Mucosa of descending colon (tissue), 3 donors: ENCODE measurements at regions not wholly inside any gene's neighbourhood (a gene's known extent, or its start where the extent isn't known, plus 50 kb on each side); places are given as distances from the start of the nearest gene placed in this dataset.
"Not testable (repeated sequence)": the region's sequence is repeated elsewhere in the genome, so short reads cannot be mapped to it uniquely, and the experiment has no call there.

Experiments used
- ATAC-seq: fragments of 200-7000 bp; cut with Tn5 transposase; one replicate; pipeline ENCODE4 v1.9.1; 2020; ENCODE audit warnings: mild to moderate bottlenecking, moderate library complexity
- DNase-seq, 3 donors: peaks; one replicate each; pipeline ENCODE4 v3.0.0-alpha.2; 2020
- H3K36me3 ChIP-seq: fragments of 200-600 bp; one replicate; pipeline ENCODE4 v1.8.0; 2021; ENCODE audit warnings: low read depth, mild to moderate bottlenecking
- H3K4me1 ChIP-seq: fragments of 200-600 bp; one replicate; pipeline ENCODE4 v1.8.0; 2021; ENCODE audit warnings: low read depth, mild to moderate bottlenecking
- H3K4me3 ChIP-seq: fragments of 200-600 bp; one replicate; pipeline ENCODE4 v1.8.0; 2021; ENCODE audit warnings: mild to moderate bottlenecking
- H3K9me3 ChIP-seq: fragments of 200-600 bp; one replicate; pipeline ENCODE4 v1.8.0; 2021; ENCODE audit warnings: mild to moderate bottlenecking
- intact Hi-C, 2 donors: fragments of 100-400 bp; cut with DNase I in 1 of 2; cut with micrococcal nuclease in 1 of 2; formaldehyde crosslinking; loops; one replicate each; pipeline versions ENCODE4 v1.11.0 to v1.11.1; 2022; cut with DNase I, micrococcal nuclease
- TF ChIP-seq, protein P1 (sequence below): fragments of 200-600 bp; IDR thresholded peaks from one replicate; pipeline ENCODE4 v1.8.0; 2022; ENCODE audit warnings: antibody characterized with exemption, mild to moderate bottlenecking
- donor health status: DM: no; HTN: no; CAD: no; lungs with moderate emphysema.
- donor health status: DM: no; HTN: no; CAD: no.
- donor health status: DM: no; HTN: yes; CAD: no.

DNA sequence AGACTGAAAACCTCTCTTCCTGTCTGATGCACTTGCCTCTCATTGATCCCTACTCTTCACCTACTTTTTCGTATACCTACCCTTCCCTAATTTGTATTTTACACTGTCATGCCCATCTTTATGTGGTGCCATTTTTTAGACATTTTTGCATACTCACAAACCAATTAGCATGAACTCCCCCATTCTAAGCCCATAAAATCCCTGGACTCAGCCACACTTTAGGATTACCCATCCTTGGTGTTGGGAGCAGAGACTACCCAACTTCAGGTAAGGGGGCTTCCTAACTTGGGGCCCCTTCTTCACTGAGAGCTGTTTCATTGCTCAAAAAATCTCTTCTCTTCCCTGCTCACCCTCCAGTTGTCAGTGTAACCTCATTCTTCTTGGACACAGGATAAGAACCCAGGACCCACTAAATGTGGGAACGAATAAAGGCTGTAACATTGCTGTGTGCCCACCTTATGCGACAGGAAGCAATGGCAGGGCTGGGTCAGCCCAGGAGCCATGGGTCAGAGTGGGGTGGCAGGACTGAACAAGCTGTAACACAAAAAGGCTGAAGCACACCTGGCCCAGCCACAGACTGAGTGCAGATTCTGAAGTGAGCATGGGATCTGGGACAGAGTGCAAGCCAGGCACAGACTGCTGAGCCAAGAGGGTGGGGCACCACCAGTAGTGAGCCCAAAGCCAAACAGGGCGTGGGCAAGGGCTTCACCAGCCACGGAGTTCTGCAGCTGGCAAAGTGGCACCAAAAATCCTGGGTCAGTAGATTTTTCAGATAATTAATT lies 789.1 kb upstream of the HS3ST5 start:
- TF ChIP-seq, protein P1, sequence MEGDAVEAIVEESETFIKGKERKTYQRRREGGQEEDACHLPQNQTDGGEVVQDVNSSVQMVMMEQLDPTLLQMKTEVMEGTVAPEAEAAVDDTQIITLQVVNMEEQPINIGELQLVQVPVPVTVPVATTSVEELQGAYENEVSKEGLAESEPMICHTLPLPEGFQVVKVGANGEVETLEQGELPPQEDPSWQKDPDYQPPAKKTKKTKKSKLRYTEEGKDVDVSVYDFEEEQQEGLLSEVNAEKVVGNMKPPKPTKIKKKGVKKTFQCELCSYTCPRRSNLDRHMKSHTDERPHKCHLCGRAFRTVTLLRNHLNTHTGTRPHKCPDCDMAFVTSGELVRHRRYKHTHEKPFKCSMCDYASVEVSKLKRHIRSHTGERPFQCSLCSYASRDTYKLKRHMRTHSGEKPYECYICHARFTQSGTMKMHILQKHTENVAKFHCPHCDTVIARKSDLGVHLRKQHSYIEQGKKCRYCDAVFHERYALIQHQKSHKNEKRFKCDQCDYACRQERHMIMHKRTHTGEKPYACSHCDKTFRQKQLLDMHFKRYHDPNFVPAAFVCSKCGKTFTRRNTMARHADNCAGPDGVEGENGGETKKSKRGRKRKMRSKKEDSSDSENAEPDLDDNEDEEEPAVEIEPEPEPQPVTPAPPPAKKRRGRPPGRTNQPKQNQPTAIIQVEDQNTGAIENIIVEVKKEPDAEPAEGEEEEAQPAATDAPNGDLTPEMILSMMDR: no peak
- intact Hi-C loops: no loop called here
- Histone ChIP-seq H3K4me3 (no peak overlapping the region), H3K9me3 (peaks cover 13% of the 10 kb centered on the region), H3K4me1 (no peaks in the 10 kb centered on the region), H3K36me3 (no peaks in the 10 kb centered on the region)
- DNase-seq (peak in 1 of 3 donors; percentile 25), ATAC-seq (no peak)

DNA sequence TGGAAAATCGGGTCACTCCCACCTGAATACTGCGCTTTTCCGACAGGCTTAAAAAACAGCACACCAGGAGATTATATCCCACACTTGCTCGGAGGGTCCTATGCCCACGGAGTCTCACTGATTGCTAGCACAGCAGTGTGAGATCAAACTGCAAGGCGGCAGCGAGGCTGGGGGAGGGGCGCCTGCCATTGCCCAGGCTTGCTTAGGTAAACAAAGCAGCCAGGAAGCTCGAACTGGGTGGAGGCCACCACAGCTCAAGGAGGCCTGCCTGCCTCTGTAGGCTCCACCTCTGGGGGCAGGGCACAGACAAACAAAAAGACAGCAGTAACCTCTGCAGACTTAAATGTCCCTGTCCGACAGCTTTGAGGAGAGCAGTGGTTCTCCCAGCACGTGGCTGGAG lies 778.7 kb upstream of the HS3ST5 start:
- H3K4me3 ChIP-seq, H3K4me1 ChIP-seq, H3K36me3 ChIP-seq, H3K9me3 ChIP-seq, DNase-seq, ATAC-seq, intact Hi-C loops: not testable (repeated sequence)

DNA sequence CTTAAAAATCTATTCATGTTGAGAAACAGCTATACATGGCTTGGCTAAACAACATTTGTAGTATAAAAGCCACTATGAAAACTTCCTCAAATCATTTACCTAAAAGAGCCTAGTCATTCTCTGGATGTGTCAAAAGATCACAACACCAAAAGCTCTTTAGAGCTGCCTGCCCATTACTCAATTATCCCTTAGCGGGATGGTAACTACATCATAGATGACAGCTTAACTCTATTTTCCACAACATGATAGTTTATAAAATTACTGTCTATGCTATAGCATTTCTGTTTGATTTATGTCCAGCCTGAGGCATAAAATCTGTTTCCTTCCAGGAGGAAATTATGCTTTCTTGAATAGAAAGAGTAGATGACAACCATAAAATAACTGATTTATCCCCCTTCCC lies 777.6 kb upstream of the HS3ST5 start:
- intact Hi-C loops: no loop called here
- Histone ChIP-seq H3K4me1 (no peaks in the 10 kb centered on the region), H3K36me3 (no peaks in the 10 kb centered on the region), H3K4me3 (no peak overlapping the region), H3K9me3 (peaks cover 8% of the 10 kb centered on the region)
- no peak for DNase-seq
- TF ChIP-seq, protein P1: no peak
- no peak for ATAC-seq

DNA sequence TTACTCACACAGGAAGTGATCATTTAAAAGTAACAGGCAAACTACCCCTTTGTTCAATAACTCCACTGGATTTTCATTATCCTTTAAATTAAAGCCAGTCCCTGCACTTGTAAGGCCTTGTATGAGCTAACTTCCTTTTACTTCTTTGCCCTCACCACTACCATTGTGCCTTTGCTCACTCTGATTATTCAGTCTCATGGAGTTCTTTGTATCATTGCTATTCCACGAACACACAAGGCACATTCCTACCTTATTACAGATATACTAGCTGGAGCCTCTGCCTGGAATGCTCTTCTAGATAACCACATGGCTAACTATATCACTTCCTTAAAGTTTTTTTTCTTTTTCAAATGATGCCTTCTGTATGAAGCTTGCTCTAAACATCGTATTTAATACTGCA lies 748.6 kb upstream of the HS3ST5 start:
- Histone ChIP-seq H3K9me3 (peaks cover 7% of the 10 kb centered on the region), H3K4me3 (no peak overlapping the region), H3K4me1 (no peaks in the 10 kb centered on the region), H3K36me3 (no peaks in the 10 kb centered on the region)
- intact Hi-C loops: no loop called here
- DNase-seq: no peak
- TF ChIP-seq, protein P1: no peak
- no peak for ATAC-seq

DNA sequence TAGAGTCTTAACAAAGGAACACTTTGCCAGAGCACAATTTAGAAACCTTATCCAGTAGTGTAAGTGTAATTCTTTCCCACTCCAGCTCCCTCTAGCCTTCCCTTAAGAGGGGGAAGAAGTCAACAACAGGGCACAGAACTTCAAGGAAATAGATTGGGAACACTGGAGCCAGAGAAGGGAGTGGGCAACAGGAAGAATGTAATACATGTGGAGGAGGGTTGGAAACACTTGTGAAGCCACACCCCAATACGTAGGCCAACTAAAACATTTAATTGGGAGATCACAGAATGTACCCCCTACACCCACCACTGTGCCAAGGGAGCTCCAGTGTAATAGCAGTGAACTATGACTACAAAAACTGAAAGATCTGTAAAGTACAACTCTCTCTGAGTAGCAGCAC lies 735.7 kb upstream of the HS3ST5 start:
- H3K9me3 ChIP-seq: peaks cover 8% of the 10 kb centered on the region
- H3K4me3 ChIP-seq: no peak overlapping the region
- DNase-seq (no peak), ATAC-seq (no peak)
- H3K36me3 ChIP-seq: no peaks in the 10 kb centered on the region
- H3K4me1 ChIP-seq: no peaks in the 10 kb centered on the region
- intact Hi-C loops: no loop called here
- TF ChIP-seq, protein P1: no peak

DNA sequence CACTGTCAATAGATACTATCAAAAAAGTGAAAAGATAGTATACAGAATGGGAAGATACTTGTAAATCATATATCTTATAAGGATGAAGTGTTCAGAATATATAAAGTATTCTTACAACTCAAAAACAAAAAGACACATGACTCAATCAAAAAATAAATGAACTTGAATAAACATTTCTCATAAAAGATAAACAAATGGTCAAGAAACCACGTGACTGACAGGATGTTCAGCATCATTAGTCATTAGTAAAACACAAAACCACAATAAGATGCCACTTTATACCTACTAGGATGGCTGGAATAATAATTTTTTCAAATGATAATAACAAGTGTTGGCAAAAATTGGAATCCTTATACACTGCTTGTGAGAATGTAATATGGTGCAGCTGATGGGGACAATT lies 729.1 kb upstream of the HS3ST5 start:
- no peak for ATAC-seq

More for the DNA sequence above, 729.1 kb upstream of the HS3ST5 start:
- TF ChIP-seq, protein P1: no peak
- Histone ChIP-seq H3K4me1 (no peaks in the 10 kb centered on the region), H3K9me3 (peaks cover 13% of the 10 kb centered on the region), H3K4me3 (no peak overlapping the region), H3K36me3 (no peaks in the 10 kb centered on the region)
- intact Hi-C loops: no loop called here
- no peak for DNase-seq
